ENCODE measurements at regions not wholly inside any gene's neighbourhood (a gene's known extent, or its start where the extent isn't known, plus 50 kb on each side); places are given as distances from the start of the nearest gene placed in this dataset.

DNA sequence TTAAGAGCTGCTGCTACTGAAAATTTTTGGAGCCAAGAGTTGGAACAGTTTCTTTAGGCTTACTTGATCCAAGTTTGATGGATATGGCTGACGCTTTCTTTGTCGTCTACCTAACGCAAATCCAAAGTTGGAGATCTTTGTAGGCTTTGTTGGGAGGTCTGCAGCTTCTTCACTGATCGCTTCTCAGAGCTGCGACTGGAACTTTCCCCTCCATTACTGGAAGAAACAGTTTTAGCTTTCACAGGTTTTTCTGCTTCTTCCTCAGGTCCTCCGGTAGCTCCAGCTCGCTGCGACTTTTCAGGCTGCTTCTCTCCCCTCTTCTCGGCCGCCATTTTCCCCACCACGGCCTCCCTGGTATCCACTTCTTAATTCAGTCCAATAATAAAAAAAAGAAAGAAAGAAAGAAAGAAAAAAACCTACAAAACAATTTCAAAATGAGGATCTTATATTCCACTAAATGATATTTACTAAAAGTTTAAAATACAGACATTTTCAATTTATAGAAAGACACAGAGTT lies 178.1 kb upstream of the HMGA2 start:
- Histone ChIP-seq H3K27ac (ENCODE audit: low read length) (no peak overlapping the region), H3F3A (ENCODE audit: insufficient read depth, low read length) (no peaks in the 10 kb centered on the region), H3K4me3 (ENCODE audit: low read length) (no peak overlapping the region), H3K9me2 (replicated peaks; ENCODE audit: insufficient read depth, low read length) (no peaks in the 10 kb centered on the region), H3K79me2 (ENCODE audit: low read length) (no peaks in the 10 kb centered on the region), H3K4me1 (ENCODE audit: low read length) (no peaks in the 10 kb centered on the region), H3K9ac (ENCODE audit: low read length) (no peak overlapping the region), H3K9me3 (replicated peaks; ENCODE audit: insufficient read depth, low read length) (no peaks in the 10 kb centered on the region), H4K20me1 (ENCODE audit: insufficient read depth, low read length) (no peaks in the 10 kb centered on the region), H3K36me3 (replicated peaks; ENCODE audit: insufficient read depth, low read length) (no peaks in the 10 kb centered on the region), H3K27me3 (replicated peaks; ENCODE audit: insufficient read depth, low read length) (no peaks in the 10 kb centered on the region), H2AFZ (ENCODE audit: low read length) (no peak overlapping the region), H3K4me2 (ENCODE audit: low read depth, low read length) (no peak overlapping the region)
- DNase-seq: no peak
- TF ChIP-seq, protein P1, sequence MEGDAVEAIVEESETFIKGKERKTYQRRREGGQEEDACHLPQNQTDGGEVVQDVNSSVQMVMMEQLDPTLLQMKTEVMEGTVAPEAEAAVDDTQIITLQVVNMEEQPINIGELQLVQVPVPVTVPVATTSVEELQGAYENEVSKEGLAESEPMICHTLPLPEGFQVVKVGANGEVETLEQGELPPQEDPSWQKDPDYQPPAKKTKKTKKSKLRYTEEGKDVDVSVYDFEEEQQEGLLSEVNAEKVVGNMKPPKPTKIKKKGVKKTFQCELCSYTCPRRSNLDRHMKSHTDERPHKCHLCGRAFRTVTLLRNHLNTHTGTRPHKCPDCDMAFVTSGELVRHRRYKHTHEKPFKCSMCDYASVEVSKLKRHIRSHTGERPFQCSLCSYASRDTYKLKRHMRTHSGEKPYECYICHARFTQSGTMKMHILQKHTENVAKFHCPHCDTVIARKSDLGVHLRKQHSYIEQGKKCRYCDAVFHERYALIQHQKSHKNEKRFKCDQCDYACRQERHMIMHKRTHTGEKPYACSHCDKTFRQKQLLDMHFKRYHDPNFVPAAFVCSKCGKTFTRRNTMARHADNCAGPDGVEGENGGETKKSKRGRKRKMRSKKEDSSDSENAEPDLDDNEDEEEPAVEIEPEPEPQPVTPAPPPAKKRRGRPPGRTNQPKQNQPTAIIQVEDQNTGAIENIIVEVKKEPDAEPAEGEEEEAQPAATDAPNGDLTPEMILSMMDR (IDR thresholded peaks at IDR 0.05; ENCODE audit: low read length): no peak
- TF ChIP-seq EZH2 (optimal IDR thresholded peaks at IDR 0.05; ENCODE audit: low read depth, low read length): no peak
- no peak for TF ChIP-seq EZH2phosphoT487 (IDR thresholded peaks at IDR 0.05; ENCODE audit: low read length)

DNA sequence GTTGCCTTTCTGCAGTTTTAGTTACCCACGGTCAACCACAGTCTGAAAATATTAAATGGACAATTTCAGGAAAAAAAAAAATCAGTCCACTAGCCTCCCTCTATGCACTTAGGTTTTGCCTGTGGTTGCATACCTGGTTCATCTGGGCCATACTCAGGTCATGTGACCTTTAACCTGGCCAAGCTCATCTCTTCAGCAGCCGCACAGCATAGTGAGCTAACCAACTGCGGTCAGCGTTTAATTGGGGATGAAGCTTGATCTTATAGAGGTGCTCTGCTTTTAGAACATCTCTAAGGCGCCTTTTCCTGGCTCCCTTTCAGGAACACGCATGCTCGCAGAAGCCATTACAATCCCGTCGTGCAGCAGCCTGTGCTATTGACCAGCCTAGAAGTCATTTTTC lies 177.2 kb upstream of the HMGA2 start:
- no peaks in the 10 kb centered on the region for H3K27me3 ChIP-seq (replicated peaks; ENCODE audit: insufficient read depth, low read length)

DNA sequence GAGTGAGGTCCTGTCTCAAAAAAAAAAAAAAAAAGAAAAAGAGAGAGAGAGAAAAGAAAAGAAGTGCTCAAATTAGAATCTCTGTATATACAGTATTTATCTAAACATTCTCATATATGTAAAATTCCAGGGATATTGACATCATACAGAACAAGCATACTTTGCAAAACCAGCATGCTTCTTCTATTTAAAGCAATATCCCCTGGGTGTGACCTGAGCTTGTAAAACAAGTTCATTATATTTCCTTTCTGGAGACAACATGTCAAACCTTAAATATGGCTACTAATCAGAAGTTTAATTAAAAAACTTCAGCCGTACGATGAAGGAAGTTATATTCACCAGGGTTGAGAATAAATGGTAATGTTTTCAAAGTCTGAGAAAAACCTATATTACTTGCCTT lies 175.8 kb upstream of the HMGA2 start:
- no peaks in the 10 kb centered on the region for H3K9me3 ChIP-seq (replicated peaks; ENCODE audit: insufficient read depth, low read length)
- no peak overlapping the region for H3K9ac ChIP-seq (ENCODE audit: low read length)
- H3K9me2 ChIP-seq (replicated peaks; ENCODE audit: insufficient read depth, low read length): no peaks in the 10 kb centered on the region
- H3F3A ChIP-seq (ENCODE audit: insufficient read depth, low read length): no peaks in the 10 kb centered on the region
- TF ChIP-seq, protein P1 (IDR thresholded peaks at IDR 0.05; ENCODE audit: low read length): no peak
- TF ChIP-seq EZH2 (optimal IDR thresholded peaks at IDR 0.05; ENCODE audit: low read depth, low read length) (no peak), EZH2phosphoT487 (IDR thresholded peaks at IDR 0.05; ENCODE audit: low read length) (no peak)
- no peaks in the 10 kb centered on the region for H3K79me2 ChIP-seq (ENCODE audit: low read length)
- no peak overlapping the region for H3K4me3 ChIP-seq (ENCODE audit: low read length)
- no peaks in the 10 kb centered on the region for H3K27me3 ChIP-seq (replicated peaks; ENCODE audit: insufficient read depth, low read length)
- no peak overlapping the region for H3K4me2 ChIP-seq (ENCODE audit: low read depth, low read length)
- H3K36me3 ChIP-seq (replicated peaks; ENCODE audit: insufficient read depth, low read length): no peaks in the 10 kb centered on the region
- DNase-seq: no peak
- H3K27ac ChIP-seq (ENCODE audit: low read length): no peak overlapping the region
- H2AFZ ChIP-seq (ENCODE audit: low read length): no peak overlapping the region
- H4K20me1 ChIP-seq (ENCODE audit: insufficient read depth, low read length): no peaks in the 10 kb centered on the region
- no peaks in the 10 kb centered on the region for H3K4me1 ChIP-seq (ENCODE audit: low read length)

More for the DNA sequence above, 177.2 kb upstream of the HMGA2 start:
- H3K36me3 ChIP-seq (replicated peaks; ENCODE audit: insufficient read depth, low read length): no peaks in the 10 kb centered on the region
- no peak for DNase-seq
- no peaks in the 10 kb centered on the region for H3F3A ChIP-seq (ENCODE audit: insufficient read depth, low read length)
- H3K79me2 ChIP-seq (ENCODE audit: low read length): no peaks in the 10 kb centered on the region
- TF ChIP-seq EZH2 (optimal IDR thresholded peaks at IDR 0.05; ENCODE audit: low read depth, low read length) (no peak), EZH2phosphoT487 (IDR thresholded peaks at IDR 0.05; ENCODE audit: low read length) (no peak)
- TF ChIP-seq, protein P1 (IDR thresholded peaks at IDR 0.05; ENCODE audit: low read length): no peak
- no peaks in the 10 kb centered on the region for H3K4me1 ChIP-seq (ENCODE audit: low read length)
- no peak overlapping the region for H3K9ac ChIP-seq (ENCODE audit: low read length)
- H4K20me1 ChIP-seq (ENCODE audit: insufficient read depth, low read length): no peaks in the 10 kb centered on the region
- no peak overlapping the region for H2AFZ ChIP-seq (ENCODE audit: low read length)
- no peaks in the 10 kb centered on the region for H3K9me3 ChIP-seq (replicated peaks; ENCODE audit: insufficient read depth, low read length)
- H3K4me3 ChIP-seq (ENCODE audit: low read length): no peak overlapping the region
- no peak overlapping the region for H3K4me2 ChIP-seq (ENCODE audit: low read depth, low read length)
- no peaks in the 10 kb centered on the region for H3K9me2 ChIP-seq (replicated peaks; ENCODE audit: insufficient read depth, low read length)
- no peak overlapping the region for H3K27ac ChIP-seq (ENCODE audit: low read length)

All from MM.1S (cell line).